NT2/D1 (cell line): ENCODE measurements at regions not wholly inside any gene's neighbourhood (a gene's known extent, or its start where the extent isn't known, plus 50 kb on each side); places are given as distances from the start of the nearest gene placed in this dataset.

Experiments
- YY1 ChIP-seq: IDR thresholded peaks from 2 replicates; pipeline ENCODE4 v1.6.1; 2011; ENCODE audit not compliant: insufficient read length, insufficient read depth
- ZNF274 ChIP-seq: IDR thresholded peaks from 2 replicates; pipeline ENCODE4 v1.6.1; 2011; ENCODE audit warnings: mild to moderate bottlenecking, low read depth, low read length

- TF ChIP-seq YY1: no peak
- no peak for TF ChIP-seq ZNF274
Observed at GRCh38 chr6:163705923-163706322, 291.4 kb downstream of the QKI start.
